ENCODE measurements at regions not wholly inside any gene's neighbourhood (a gene's known extent, or its start where the extent isn't known, plus 50 kb on each side); places are given as distances from the start of the nearest gene placed in this dataset.

DNA sequence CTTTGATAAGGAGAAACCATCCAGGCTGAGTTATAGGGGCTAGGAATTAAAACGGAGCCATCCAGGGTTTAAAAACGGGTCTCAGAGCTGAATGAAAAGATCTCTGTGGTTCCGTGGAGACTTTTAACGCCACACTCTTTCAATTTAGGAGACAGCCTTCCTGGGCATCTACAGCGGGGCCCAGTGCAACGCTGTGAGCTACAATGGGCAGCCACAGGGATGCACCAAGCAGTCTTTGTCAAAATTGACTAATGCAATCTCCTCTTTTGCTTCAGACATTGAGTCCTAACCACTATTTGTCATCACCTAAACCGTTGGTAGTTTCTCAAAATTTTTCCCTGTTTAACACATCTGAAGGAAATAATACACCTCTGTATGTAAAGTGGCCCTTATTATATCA lies 96.6 kb upstream of the ABCA1 start:
- Histone ChIP-seq H3K4me3 (replicated peaks in 1 of 3; ENCODE audit: insufficient read depth in 1 of 3, low read depth in 1 of 3, low read length in 3 of 3) (no peak overlapping the region), H3K79me2 (ENCODE audit: control insufficient read depth, insufficient read depth, low read length) (no peaks in the 10 kb centered on the region), H3K4me1 (ENCODE audit: control insufficient read depth, extremely low read depth, insufficient read depth, low read length) (no peaks in the 10 kb centered on the region), H3K27ac (ENCODE audit: insufficient read depth, low read depth, low read length) (no peak overlapping the region), H3K27me3 (ENCODE audit: control insufficient read depth in 2 of 2, insufficient read depth in 2 of 2, low read length in 2 of 2) (no peaks in the 10 kb centered on the region), H3K9me3 (replicated peaks; ENCODE audit: control insufficient read depth, insufficient read depth, low read length) (no peaks in the 10 kb centered on the region), H3K4me2 (ENCODE audit: insufficient read depth, low read length) (no peak overlapping the region), H3K9me1 (replicated peaks; ENCODE audit: control insufficient read depth, extremely low read depth, insufficient read depth, low read length) (no peaks in the 10 kb centered on the region), H2AFZ (ENCODE audit: low read depth, low read length) (no peak overlapping the region), H3K9ac (replicated peaks; ENCODE audit: extremely low read depth, insufficient read depth, low read length) (no peak overlapping the region), H4K20me1 (replicated peaks; ENCODE audit: control insufficient read depth, extremely low read depth, insufficient read depth, low read length) (no peaks in the 10 kb centered on the region), H3K36me3 (ENCODE audit: control insufficient read depth in 2 of 2, extremely low read depth in 1 of 2, insufficient read depth in 2 of 2, low read length in 2 of 2) (no peaks in the 10 kb centered on the region)
- DNase-seq (ENCODE audit: low read depth, low spot score) (no peak), FAIRE-seq (no peak)
- intact Hi-C loops (cut with micrococcal nuclease) (no loop called here), dilution Hi-C loops (cut with MboI; ENCODE audit: extremely low pct_ligation_motif_present, low sequenced_read_pairs) (no loop called here)
- CTCF ChIA-PET: interaction anchor here (0.7 to 1.2 kb wide), 2 partner anchors 9 to 10 kb away, joined by 3 to 5 read pairs; no protein-coding TSS in a partner anchor
- POLR2A ChIA-PET: no interaction called here
- BruUV-seq (replicated peaks): no TSS peak
- no peak for TF ChIP-seq POLR2AphosphoS5 (IDR thresholded peaks at IDR 0.05; ENCODE audit: insufficient read depth, low read depth, low read length)
- TF ChIP-seq FOS (IDR thresholded peaks at IDR 0.05; ENCODE audit: borderline replicate concordance, insufficient read depth, low read length): no peak
- no peak for TF ChIP-seq MYC (IDR thresholded peaks at IDR 0.05; ENCODE audit: low read depth, low read length)
- TF ChIP-seq MAX (IDR thresholded peaks at IDR 0.05; ENCODE audit: insufficient read depth, insufficient read length): no peak
- no peak for TF ChIP-seq POLR2A (IDR thresholded peaks at IDR 0.05; ENCODE audit: low read depth, low read length)
- no peak for TF ChIP-seq JUN (IDR thresholded peaks at IDR 0.05; ENCODE audit: borderline replicate concordance, insufficient read depth, insufficient read length, low read depth)
- TF ChIP-seq EZH2 (IDR thresholded peaks at IDR 0.05; ENCODE audit: borderline replicate concordance, low read depth, low read length, severe bottlenecking): no peak
- no peak for TF ChIP-seq GATA2 (IDR thresholded peaks at IDR 0.05; ENCODE audit: insufficient read depth, insufficient read length, low read depth, low read length)
- TF ChIP-seq, protein P1, sequence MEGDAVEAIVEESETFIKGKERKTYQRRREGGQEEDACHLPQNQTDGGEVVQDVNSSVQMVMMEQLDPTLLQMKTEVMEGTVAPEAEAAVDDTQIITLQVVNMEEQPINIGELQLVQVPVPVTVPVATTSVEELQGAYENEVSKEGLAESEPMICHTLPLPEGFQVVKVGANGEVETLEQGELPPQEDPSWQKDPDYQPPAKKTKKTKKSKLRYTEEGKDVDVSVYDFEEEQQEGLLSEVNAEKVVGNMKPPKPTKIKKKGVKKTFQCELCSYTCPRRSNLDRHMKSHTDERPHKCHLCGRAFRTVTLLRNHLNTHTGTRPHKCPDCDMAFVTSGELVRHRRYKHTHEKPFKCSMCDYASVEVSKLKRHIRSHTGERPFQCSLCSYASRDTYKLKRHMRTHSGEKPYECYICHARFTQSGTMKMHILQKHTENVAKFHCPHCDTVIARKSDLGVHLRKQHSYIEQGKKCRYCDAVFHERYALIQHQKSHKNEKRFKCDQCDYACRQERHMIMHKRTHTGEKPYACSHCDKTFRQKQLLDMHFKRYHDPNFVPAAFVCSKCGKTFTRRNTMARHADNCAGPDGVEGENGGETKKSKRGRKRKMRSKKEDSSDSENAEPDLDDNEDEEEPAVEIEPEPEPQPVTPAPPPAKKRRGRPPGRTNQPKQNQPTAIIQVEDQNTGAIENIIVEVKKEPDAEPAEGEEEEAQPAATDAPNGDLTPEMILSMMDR (IDR thresholded peaks at IDR 0.05; ENCODE audit: extremely low read depth in 1 of 2, insufficient read depth in 1 of 2, low read depth in 1 of 2, low read length in 2 of 2): no peak

Data from endothelial cell of umbilical vein (primary cell).